Ovary (tissue), 3 donors: ENCODE measurements at regions not wholly inside any gene's neighbourhood (a gene's known extent, or its start where the extent isn't known, plus 50 kb on each side); places are given as distances from the start of the nearest gene placed in this dataset.

Source experiments
- CTCF ChIP-seq, 3 donors: fragments of 450-650 bp in 2 of 3; fragments of 200-600 bp in 1 of 3; IDR thresholded peaks; one replicate each; pipeline versions ENCODE4 v1.5.1 to v1.8.0; 2016 to 2022; ENCODE audit warnings: antibody characterized with exemption in 3 of 3, mild to moderate bottlenecking in 1 of 3
- POLR2A ChIP-seq: fragments of 450-650 bp; IDR thresholded peaks from one replicate; pipeline ENCODE4 v1.6.1; 2017; ENCODE audit warnings: antibody characterized with exemption, mild to moderate bottlenecking, moderate library complexity
- donor health status: DM: no; HTN: no; CAD: no.

DNA sequence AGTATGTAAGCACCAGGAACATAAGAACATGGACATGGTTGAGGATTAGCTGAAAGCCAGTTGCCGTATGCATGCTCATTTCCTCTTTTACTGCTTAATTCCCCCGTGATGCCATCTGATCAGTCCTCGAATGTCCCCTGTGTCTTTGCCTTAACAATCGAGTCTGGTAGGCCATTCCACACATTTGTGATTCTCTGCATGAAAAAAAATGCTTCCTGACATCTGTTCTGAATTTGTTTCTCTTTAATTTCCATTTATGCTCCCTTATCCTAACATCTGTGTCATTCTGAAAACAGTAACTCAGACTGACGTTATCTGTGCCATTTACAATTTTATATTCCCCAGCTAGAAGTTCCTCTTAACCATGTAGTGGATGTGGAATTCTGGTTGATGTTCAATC is 158.2 kb upstream of the TOX3 start:
- no peak for TF ChIP-seq POLR2A
- TF ChIP-seq CTCF (IDR thresholded peaks at IDR 0.05), result no peak
